Loucy (cell line): ENCODE measurements at regions not wholly inside any gene's neighbourhood (a gene's known extent, or its start where the extent isn't known, plus 50 kb on each side); places are given as distances from the start of the nearest gene placed in this dataset.

Experiments used
- H2AFZ ChIP-seq: fragments of 200-600 bp; sonication (generic); 2 replicates; pipeline ENCODE4 v1.6.0; 2016; ENCODE audit warnings: antibody characterized with exemption, mild to moderate bottlenecking, low read length, moderate library complexity
- H3F3A ChIP-seq: fragments of 200-600 bp; 2 replicates; pipeline ENCODE4 v1.6.0; 2016; ENCODE audit warnings: antibody characterized with exemption, low read depth, mild to moderate bottlenecking
- H3K27me3 ChIP-seq: fragments of 200-600 bp; sonication (generic); 2 replicates; pipeline ENCODE4 v1.6.1; 2014; ENCODE audit warnings: low read length, mild to moderate bottlenecking; ENCODE audit not compliant: insufficient read depth, poor library complexity, severe bottlenecking
- H3K36me3 ChIP-seq: fragments of 200-600 bp; sonication (generic); 2 replicates; pipeline ENCODE4 v1.6.1; 2016; ENCODE audit warnings: low read length; ENCODE audit not compliant: insufficient read depth
- H3K4me1 ChIP-seq: fragments of 200-600 bp; sonication (generic); 2 replicates; pipeline ENCODE4 v1.5.1; 2014; ENCODE audit warnings: low read length, mild to moderate bottlenecking; ENCODE audit not compliant: insufficient read depth, poor library complexity, severe bottlenecking
- H3K4me2 ChIP-seq: fragments of 200-600 bp; sonication (generic); 2 replicates; pipeline ENCODE4 v1.6.0; 2014; ENCODE audit warnings: antibody characterized with exemption, low read length, low read depth, mild to moderate bottlenecking; ENCODE audit not compliant: poor library complexity, severe bottlenecking
- H3K4me3 ChIP-seq: fragments of 200-600 bp; sonication (generic); 2 replicates; pipeline ENCODE4 v1.5.1; 2014; ENCODE audit warnings: low read length, mild to moderate bottlenecking, mixed read lengths; ENCODE audit not compliant: poor library complexity, severe bottlenecking
- H3K79me2 ChIP-seq: fragments of 200-600 bp; sonication (generic); 2 replicates; pipeline ENCODE4 v1.6.1; 2014; ENCODE audit warnings: low read length; ENCODE audit not compliant: insufficient read depth
- H3K9ac ChIP-seq: fragments of 200-600 bp; sonication (generic); 2 replicates; pipeline ENCODE4 v1.6.0; 2014; ENCODE audit warnings: mild to moderate bottlenecking, low read depth, low read length, moderate library complexity; ENCODE audit not compliant: poor library complexity, severe bottlenecking
- H3K9me2 ChIP-seq: fragments of 200-600 bp; sonication (generic); replicated peaks from 2 replicates; pipeline ENCODE4 v1.6.1; 2016; ENCODE audit warnings: low read depth, low read length, mixed read lengths
- H3K9me3 ChIP-seq: fragments of 200-600 bp; sonication (generic); 2 replicates; pipeline ENCODE4 v1.6.1; 2014; ENCODE audit warnings: mild to moderate bottlenecking, antibody characterized with exemption, low read length, low read depth; ENCODE audit not compliant: insufficient read depth
- H4K20me1 ChIP-seq: fragments of 200-600 bp; sonication (generic); 2 replicates; pipeline ENCODE4 v1.6.0; 2014; ENCODE audit warnings: antibody characterized with exemption, low read length, mild to moderate bottlenecking; ENCODE audit not compliant: insufficient read depth, poor library complexity, severe bottlenecking
- CTCF ChIP-seq: fragments of 200-600 bp; sonication (generic); conservative IDR thresholded peaks from 2 replicates; pipeline ENCODE4 v1.5.1; 2014; ENCODE audit warnings: mild to moderate bottlenecking, antibody characterized with exemption, low read length
- EZH2phosphoT487 ChIP-seq: fragments of 200-600 bp; IDR thresholded peaks from 2 replicates; pipeline ENCODE4 v1.6.1; 2018; ENCODE audit warnings: antibody characterized with exemption, mild to moderate bottlenecking, moderate library complexity, borderline replicate concordance

- Histone ChIP-seq H4K20me1 (no peaks in the 10 kb centered on the region), H3K27me3 (no peaks in the 10 kb centered on the region), H3K9me2 (no peaks in the 10 kb centered on the region), H3K4me1 (no peaks in the 10 kb centered on the region), H3K4me2 (no peak overlapping the region), H3K36me3 (no peaks in the 10 kb centered on the region), H3K9me3 (no peaks in the 10 kb centered on the region), H3K9ac (no peak overlapping the region), H3K79me2 (no peaks in the 10 kb centered on the region), H3K4me3 (no peak overlapping the region), H3F3A (no peaks in the 10 kb centered on the region), H2AFZ (no peak overlapping the region)
- TF ChIP-seq CTCF (no peak), EZH2phosphoT487 (no peak)
These were observed 339.6 kb upstream of the ANO3 start for GRCh38 chr11:25992294-25992693.

DNA sequence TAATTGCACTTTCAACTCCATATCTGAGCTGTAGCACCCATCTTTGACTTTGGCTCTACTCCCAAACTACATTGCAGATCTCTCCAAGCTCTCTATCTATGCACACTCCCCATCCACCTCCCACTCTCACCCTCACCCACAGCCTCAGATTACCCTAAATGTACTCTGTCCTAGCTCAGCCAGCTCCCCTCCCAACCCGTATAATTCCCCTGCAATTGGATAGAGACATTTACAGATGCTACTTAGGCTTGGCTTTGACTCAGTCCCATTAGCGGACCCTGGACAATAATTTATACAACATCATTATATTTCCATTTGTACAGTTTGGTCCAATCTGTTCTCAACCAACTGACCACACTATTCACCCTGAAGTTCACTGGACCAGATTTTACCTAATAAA is 338.9 kb upstream of the ANO3 start:
- TF ChIP-seq CTCF (no peak), EZH2phosphoT487 (no peak)
- no peaks in the 10 kb centered on the region for H3K9me3 ChIP-seq
- no peak overlapping the region for H2AFZ ChIP-seq
- H3F3A ChIP-seq: no peaks in the 10 kb centered on the region
- H4K20me1 ChIP-seq: no peaks in the 10 kb centered on the region
- H3K79me2 ChIP-seq: no peaks in the 10 kb centered on the region
- H3K4me3 ChIP-seq: no peak overlapping the region
- H3K9me2 ChIP-seq: no peaks in the 10 kb centered on the region
- H3K4me2 ChIP-seq: no peak overlapping the region
- H3K27me3 ChIP-seq: no peaks in the 10 kb centered on the region
- H3K4me1 ChIP-seq: no peaks in the 10 kb centered on the region
- H3K36me3 ChIP-seq: no peaks in the 10 kb centered on the region
- no peak overlapping the region for H3K9ac ChIP-seq

DNA sequence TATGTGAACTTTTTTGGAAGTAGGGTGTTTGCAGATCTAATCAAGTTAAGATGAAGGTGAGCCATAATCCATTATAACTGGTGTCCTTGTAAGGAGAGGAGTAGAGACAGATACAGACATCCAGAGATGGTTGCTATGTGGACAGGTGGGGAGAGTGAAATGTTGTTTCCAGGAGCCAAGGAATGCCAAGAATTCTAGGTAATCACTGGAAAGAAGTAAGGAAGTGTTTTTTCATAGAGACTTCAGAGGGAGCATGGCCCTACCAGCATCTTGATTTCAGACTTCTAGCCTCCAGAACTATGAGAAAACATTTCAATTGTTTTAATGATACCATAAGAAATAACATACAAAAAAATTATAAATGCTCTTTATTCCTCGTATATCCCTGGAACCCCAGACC is 320.5 kb upstream of the ANO3 start:
- TF ChIP-seq EZH2phosphoT487 (no peak), CTCF (no peak)
- H3K9me3 ChIP-seq: no peaks in the 10 kb centered on the region
- no peaks in the 10 kb centered on the region for H4K20me1 ChIP-seq
- H3K4me3 ChIP-seq: no peak overlapping the region
- no peaks in the 10 kb centered on the region for H3K9me2 ChIP-seq
- no peaks in the 10 kb centered on the region for H3F3A ChIP-seq
- no peaks in the 10 kb centered on the region for H3K36me3 ChIP-seq
- no peak overlapping the region for H3K4me2 ChIP-seq
- H2AFZ ChIP-seq: no peak overlapping the region
- H3K9ac ChIP-seq: no peak overlapping the region
- no peaks in the 10 kb centered on the region for H3K4me1 ChIP-seq
- H3K27me3 ChIP-seq: no peaks in the 10 kb centered on the region
- no peaks in the 10 kb centered on the region for H3K79me2 ChIP-seq
